ENCODE measurements at regions not wholly inside any gene's neighbourhood (a gene's known extent, or its start where the extent isn't known, plus 50 kb on each side); places are given as distances from the start of the nearest gene placed in this dataset.

DNA sequence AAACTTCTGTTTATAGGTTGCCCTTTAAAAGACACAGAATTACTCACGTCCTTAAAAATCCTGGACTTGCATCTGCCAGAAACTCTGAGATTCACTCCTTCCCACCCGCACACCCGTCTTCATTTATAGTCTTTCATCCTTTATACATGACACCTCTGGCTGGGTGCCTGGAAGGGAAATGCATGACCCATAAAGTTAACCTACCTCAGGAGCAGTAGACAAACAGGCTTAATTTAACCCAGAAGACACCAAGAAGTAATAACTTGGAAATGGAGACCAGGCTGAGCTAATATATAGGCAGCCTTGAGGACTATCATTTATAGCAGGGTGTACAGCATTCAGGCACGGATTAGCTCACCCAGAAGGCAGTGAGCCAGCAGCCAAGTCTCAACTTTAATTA, 429.0 kb upstream of the NRSN1 start:
- H3K4me1 ChIP-seq (ENCODE audit: insufficient read depth, low read length), result no peaks in the 10 kb centered on the region
- DNase-seq (ENCODE audit: insufficient read length, low spot score, missing footprints), result no peak
- H2AFZ ChIP-seq (ENCODE audit: low read length), result no peak overlapping the region

DNA sequence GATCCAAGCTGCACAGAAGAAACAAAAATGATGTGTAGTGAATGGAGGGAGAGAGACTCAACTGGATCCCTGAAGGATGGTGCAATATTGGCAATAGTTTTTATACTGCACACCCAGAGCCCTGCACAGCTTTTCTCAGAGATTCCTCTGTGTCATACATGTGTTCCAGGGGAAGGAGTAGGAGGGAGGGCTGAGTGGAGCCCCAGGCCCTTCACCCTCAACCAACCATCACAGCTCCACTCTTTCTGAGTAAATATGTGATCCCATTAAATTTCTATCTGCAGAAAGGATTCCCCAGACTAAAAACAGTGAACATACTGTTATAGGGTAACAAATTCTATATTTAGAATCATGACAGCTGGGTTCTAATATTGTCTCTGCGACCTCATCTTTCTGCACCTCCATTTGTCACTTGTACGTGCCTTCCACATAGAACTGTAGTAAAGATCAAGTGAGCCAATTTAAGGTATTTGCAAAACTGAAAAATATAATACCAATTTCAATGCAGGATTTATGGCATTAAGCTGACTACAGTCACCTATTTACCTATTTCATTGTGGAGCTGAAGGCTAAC, 421.4 kb upstream of the NRSN1 start:
- H3K27ac ChIP-seq (ENCODE audit: low read depth, low read length), result no peak overlapping the region
- H3K9me3 ChIP-seq (ENCODE audit: low read depth, low read length), result peaks cover 2% of the 10 kb centered on the region
- H3K79me2 ChIP-seq (ENCODE audit: insufficient read depth, low read length), result no peaks in the 10 kb centered on the region
- no peaks in the 10 kb centered on the region for H4K20me1 ChIP-seq (ENCODE audit: insufficient read depth, low read length)
- TF ChIP-seq, protein P1, sequence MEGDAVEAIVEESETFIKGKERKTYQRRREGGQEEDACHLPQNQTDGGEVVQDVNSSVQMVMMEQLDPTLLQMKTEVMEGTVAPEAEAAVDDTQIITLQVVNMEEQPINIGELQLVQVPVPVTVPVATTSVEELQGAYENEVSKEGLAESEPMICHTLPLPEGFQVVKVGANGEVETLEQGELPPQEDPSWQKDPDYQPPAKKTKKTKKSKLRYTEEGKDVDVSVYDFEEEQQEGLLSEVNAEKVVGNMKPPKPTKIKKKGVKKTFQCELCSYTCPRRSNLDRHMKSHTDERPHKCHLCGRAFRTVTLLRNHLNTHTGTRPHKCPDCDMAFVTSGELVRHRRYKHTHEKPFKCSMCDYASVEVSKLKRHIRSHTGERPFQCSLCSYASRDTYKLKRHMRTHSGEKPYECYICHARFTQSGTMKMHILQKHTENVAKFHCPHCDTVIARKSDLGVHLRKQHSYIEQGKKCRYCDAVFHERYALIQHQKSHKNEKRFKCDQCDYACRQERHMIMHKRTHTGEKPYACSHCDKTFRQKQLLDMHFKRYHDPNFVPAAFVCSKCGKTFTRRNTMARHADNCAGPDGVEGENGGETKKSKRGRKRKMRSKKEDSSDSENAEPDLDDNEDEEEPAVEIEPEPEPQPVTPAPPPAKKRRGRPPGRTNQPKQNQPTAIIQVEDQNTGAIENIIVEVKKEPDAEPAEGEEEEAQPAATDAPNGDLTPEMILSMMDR (IDR thresholded peaks at IDR 0.05; ENCODE audit: extremely low read depth, low read depth, low read length), result no peak
- H3K36me3 ChIP-seq (ENCODE audit: insufficient read depth, low read length), result no peaks in the 10 kb centered on the region
- H3K4me2 ChIP-seq (ENCODE audit: insufficient read depth, low read length), result no peak overlapping the region
- H3K4me3 ChIP-seq (ENCODE audit: insufficient read depth, low read length), result no peak overlapping the region
- no peaks in the 10 kb centered on the region for H3K27me3 ChIP-seq (ENCODE audit: insufficient read depth, low read length)
- H3K4me1 ChIP-seq (ENCODE audit: insufficient read depth, low read length), result no peaks in the 10 kb centered on the region
- H2AFZ ChIP-seq (ENCODE audit: low read length), result no peak overlapping the region
- DNase-seq (ENCODE audit: insufficient read length, low spot score, missing footprints), result no peak

More for the DNA sequence above, 429.0 kb upstream of the NRSN1 start:
- Histone ChIP-seq H3K27me3 (ENCODE audit: insufficient read depth, low read length) (no peaks in the 10 kb centered on the region), H3K27ac (ENCODE audit: low read depth, low read length) (no peak overlapping the region), H3K4me3 (ENCODE audit: insufficient read depth, low read length) (no peak overlapping the region), H3K79me2 (ENCODE audit: insufficient read depth, low read length) (no peaks in the 10 kb centered on the region), H3K9me3 (ENCODE audit: low read depth, low read length) (peaks cover 2% of the 10 kb centered on the region), H4K20me1 (ENCODE audit: insufficient read depth, low read length) (no peaks in the 10 kb centered on the region), H3K4me2 (ENCODE audit: insufficient read depth, low read length) (no peak overlapping the region), H3K36me3 (ENCODE audit: insufficient read depth, low read length) (no peaks in the 10 kb centered on the region)
- TF ChIP-seq, protein P1 (IDR thresholded peaks at IDR 0.05; ENCODE audit: extremely low read depth, low read depth, low read length), result no peak

DNA sequence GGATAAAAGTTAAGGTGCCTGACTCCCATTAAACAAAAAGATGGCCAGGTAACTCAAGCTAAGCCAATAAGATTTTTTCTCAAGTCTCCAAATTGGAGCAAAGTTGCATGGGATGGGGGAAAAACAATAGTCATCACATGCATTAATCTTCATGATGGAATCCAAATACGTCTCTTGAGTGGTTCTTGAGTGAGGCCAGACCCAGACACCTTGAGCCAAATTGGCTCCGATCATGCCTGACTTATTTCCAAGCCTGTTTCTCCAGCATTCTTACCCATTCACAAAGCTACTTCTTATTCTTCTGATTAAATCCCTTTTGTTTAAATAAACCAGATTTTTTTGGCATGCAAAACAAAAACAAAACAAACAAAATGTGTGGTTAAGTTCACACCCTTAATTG, 420.3 kb upstream of the NRSN1 start:
- Histone ChIP-seq H3K9me3 (ENCODE audit: low read depth, low read length) (peaks cover 2% of the 10 kb centered on the region), H3K4me1 (ENCODE audit: insufficient read depth, low read length) (no peaks in the 10 kb centered on the region), H3K4me3 (ENCODE audit: insufficient read depth, low read length) (no peak overlapping the region), H4K20me1 (ENCODE audit: insufficient read depth, low read length) (no peaks in the 10 kb centered on the region), H2AFZ (ENCODE audit: low read length) (no peak overlapping the region), H3K27me3 (ENCODE audit: insufficient read depth, low read length) (no peaks in the 10 kb centered on the region), H3K36me3 (ENCODE audit: insufficient read depth, low read length) (no peaks in the 10 kb centered on the region), H3K79me2 (ENCODE audit: insufficient read depth, low read length) (no peaks in the 10 kb centered on the region), H3K27ac (ENCODE audit: low read depth, low read length) (no peak overlapping the region), H3K4me2 (ENCODE audit: insufficient read depth, low read length) (no peak overlapping the region)
- DNase-seq (ENCODE audit: insufficient read length, low spot score, missing footprints), result no peak
- TF ChIP-seq, protein P1 (IDR thresholded peaks at IDR 0.05; ENCODE audit: extremely low read depth, low read depth, low read length), result no peak

DNA sequence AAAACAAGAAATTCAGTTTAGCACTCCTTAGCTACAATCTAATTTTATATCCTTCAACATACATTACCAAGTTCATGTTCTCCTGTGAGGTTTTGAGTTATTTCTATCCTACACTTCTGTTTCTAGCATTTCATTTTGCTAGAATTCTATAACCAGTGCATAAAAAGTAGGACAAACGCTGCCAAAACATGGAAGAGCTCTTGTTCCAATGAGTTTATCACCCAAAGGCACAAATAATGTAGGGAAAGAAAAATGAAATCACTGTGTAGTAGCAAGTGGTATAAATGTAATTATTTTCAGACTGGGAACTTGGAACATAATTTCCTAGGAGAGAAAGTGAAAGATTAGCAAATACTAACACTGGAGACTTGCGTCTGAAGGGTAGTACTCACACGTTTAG, 413.3 kb upstream of the NRSN1 start:
- H3K27ac ChIP-seq (ENCODE audit: low read depth, low read length), result no peak overlapping the region
- no peaks in the 10 kb centered on the region for H3K27me3 ChIP-seq (ENCODE audit: insufficient read depth, low read length)
- no peak overlapping the region for H2AFZ ChIP-seq (ENCODE audit: low read length)
- no peak for DNase-seq (ENCODE audit: insufficient read length, low spot score, missing footprints)
- TF ChIP-seq, protein P1 (IDR thresholded peaks at IDR 0.05; ENCODE audit: extremely low read depth, low read depth, low read length), result no peak
- no peaks in the 10 kb centered on the region for H3K36me3 ChIP-seq (ENCODE audit: insufficient read depth, low read length)
- H3K4me2 ChIP-seq (ENCODE audit: insufficient read depth, low read length), result no peak overlapping the region
- H3K9me3 ChIP-seq (ENCODE audit: low read depth, low read length), result no peaks in the 10 kb centered on the region
- H3K4me3 ChIP-seq (ENCODE audit: insufficient read depth, low read length), result no peak overlapping the region
- no peaks in the 10 kb centered on the region for H4K20me1 ChIP-seq (ENCODE audit: insufficient read depth, low read length)
- no peaks in the 10 kb centered on the region for H3K4me1 ChIP-seq (ENCODE audit: insufficient read depth, low read length)
- H3K79me2 ChIP-seq (ENCODE audit: insufficient read depth, low read length), result no peaks in the 10 kb centered on the region

All from osteoblast (primary cell).